Motor neuron (in vitro differentiated cells): ENCODE measurements at regions not wholly inside any gene's neighbourhood (a gene's known extent, or its start where the extent isn't known, plus 50 kb on each side); places are given as distances from the start of the nearest gene placed in this dataset.

Experiments
- ATAC-seq, 8 experiments: fragments of 200-7000 bp; cut with Tn5 transposase; replicated peaks in 6 of 8; 2 replicates each; pipeline ENCODE4 v1.8.0; 2021; ENCODE audit warnings: mild to moderate bottlenecking in 8 of 8, moderate library complexity in 8 of 8
- H3K27ac ChIP-seq, 2 donors: fragments of 250-450 bp; sonication (Bioruptor Pico); 2 replicates each; pipeline ENCODE4 v1.9.0; 2021; ENCODE audit warnings: antibody characterized with exemption in 2 of 2, mild to moderate bottlenecking in 2 of 2, moderate library complexity in 1 of 2
- H3K4me1 ChIP-seq, 2 donors: fragments of 250-450 bp; sonication (Bioruptor Pico); replicated peaks in 1 of 2; 2 replicates each; pipeline ENCODE4 v1.6.1; 2021; ENCODE audit warnings: antibody characterized with exemption in 2 of 2, mild to moderate bottlenecking in 2 of 2, moderate library complexity in 1 of 2
- H3K4me3 ChIP-seq, 5 donors: fragments of 250-450 bp; sonication (Bioruptor Pico); 2 replicates each; pipeline ENCODE4 v1.9.0; 2021; ENCODE audit warnings: antibody characterized with exemption in 5 of 5, mild to moderate bottlenecking in 5 of 5, moderate library complexity in 4 of 5
- WGBS, 10 experiments: fragments of 450-650 bp; shearing (Covaris generic); methylation state at CpG; one replicate each; pipeline ENCODE4 v1.0.0; 2022; 5-methylcytosine and 5-hydroxymethylcytosine counted together
- in situ Hi-C, 9 experiments: fragments of 400-800 bp; cut with MboI; loops; one replicate each; pipeline ENCODE4 v1.15.0; 2021; ENCODE audit warnings: low sequenced_read_pairs in 9 of 9, low pct_unique_long_range_greater_than_20kb in 2 of 9; ENCODE audit not compliant: unreplicated experiment in 9 of 9

- in situ Hi-C loops, result no loop called here
These were observed 463.1 kb downstream of the MATN1 start for GRCh38 chr1:30260318-30260717.

GRCh38 chr1:30259631-30260030 lies 463.8 kb downstream of the MATN1 start:
- H3K4me1 ChIP-seq, result peaks cover 5 to 8% of the 10 kb centered on the region in 2 donors
- WGBS, 10 experiments, result 0 to 90% (median 83%) methylated on average over 2 to 7 of the region's 9 CpGs; no CpG with 5 or more reads in 3 of the 10 experiments
- no peak for ATAC-seq
- H3K4me3 ChIP-seq, result no peak overlapping the region
- in situ Hi-C loops, result no loop called here
- no peak overlapping the region for H3K27ac ChIP-seq

More at GRCh38 chr1:30260318-30260717, 463.1 kb downstream of the MATN1 start:
- H3K27ac ChIP-seq, result no peak overlapping the region
- 0 to 100% (median 73%) methylated on average over 1 to 3 of the region's 3 CpGs; no CpG with 5 or more reads in 5 of the 10 experiments for WGBS, 10 experiments
- peaks cover 4 to 9% of the 10 kb centered on the region in 2 donors for H3K4me1 ChIP-seq
- H3K4me3 ChIP-seq, result no peak overlapping the region
- ATAC-seq, result no peak

GRCh38 chr1:30258876-30259275 lies 464.5 kb downstream of the MATN1 start:
- peaks cover 5% of the 10 kb centered on the region in 2 donors for H3K4me1 ChIP-seq
- ATAC-seq, result no peak
- in situ Hi-C loops, result no loop called here
- WGBS, 10 experiments, result 17% methylated on average over 2 of the region's 4 CpGs; no CpG with 5 or more reads in 9 of the 10 experiments
- H3K4me3 ChIP-seq, result no peak overlapping the region
- no peak overlapping the region for H3K27ac ChIP-seq

- ATAC-seq, result no peak
- peaks cover 5% of the 10 kb centered on the region in 2 donors for H3K4me1 ChIP-seq
- H3K27ac ChIP-seq, result no peak overlapping the region
- in situ Hi-C loops, result no loop called here
- H3K4me3 ChIP-seq, result no peak overlapping the region
- 45 to 100% (median 75%) methylated on average over 1 to 4 of the region's 6 CpGs; no CpG with 5 or more reads in 2 of the 10 experiments for WGBS, 10 experiments
These were observed 464.9 kb downstream of the MATN1 start for GRCh38 chr1:30258471-30258870.

GRCh38 chr1:30257742-30258380 lies 465.5 kb downstream of the MATN1 start:
- H3K4me1 ChIP-seq, result peaks cover 5% of the 10 kb centered on the region in 2 donors
- no peak overlapping the region for H3K27ac ChIP-seq
- no peak overlapping the region for H3K4me3 ChIP-seq
- WGBS, 10 experiments, result 40 to 100% (median 90%) methylated on average over 1 to 12 of the region's 14 CpGs; no CpG with 5 or more reads in 5 of the 10 experiments
- ATAC-seq, result no peak
- in situ Hi-C loops, result no loop called here

GRCh38 chr1:30257322-30257721 lies 466.1 kb downstream of the MATN1 start:
- ATAC-seq, result no peak
- H3K27ac ChIP-seq, result no peak overlapping the region
- peaks cover 5% of the 10 kb centered on the region in 2 donors for H3K4me1 ChIP-seq
- in situ Hi-C loops, result no loop called here
- no peak overlapping the region for H3K4me3 ChIP-seq
- WGBS, 10 experiments, result 0 to 88% (median 75%) methylated on average over 1 of the region's 1 CpG; no CpG with 5 or more reads in 5 of the 10 experiments

- ATAC-seq, result no peak
- WGBS, 10 experiments, result 20 to 100% (median 79%) methylated on average over 1 to 6 of the region's 6 CpGs; no CpG with 5 or more reads in 3 of the 10 experiments
- H3K4me1 ChIP-seq, result peaks cover 5% of the 10 kb centered on the region in 2 donors
- no peak overlapping the region for H3K4me3 ChIP-seq
- in situ Hi-C loops, result no loop called here
- no peak overlapping the region for H3K27ac ChIP-seq
These were observed 466.5 kb downstream of the MATN1 start for GRCh38 chr1:30256911-30257310.

GRCh38 chr1:30255111-30255724 lies 468.2 kb downstream of the MATN1 start:
- WGBS, 10 experiments, result 0 to 71% (median 55%) methylated on average over 2 to 5 of the region's 5 CpGs; no CpG with 5 or more reads in 1 of the 10 experiments
- Histone ChIP-seq H3K27ac (no peak overlapping the region), H3K4me1 (peaks cover 15 to 17% of the 10 kb centered on the region in 2 donors), H3K4me3 (no peak overlapping the region)
- in situ Hi-C loops, result no loop called here
- ATAC-seq, result peak in 3 of 8 experiments; percentile 32 to 82 (median 39)

GRCh38 chr1:30253807-30254440 lies 469.5 kb downstream of the MATN1 start:
- in situ Hi-C loops, result no loop called here
- 0 to 100% (median 71%) methylated on average over 1 to 7 of the region's 8 CpGs; no CpG with 5 or more reads in 3 of the 10 experiments for WGBS, 10 experiments
- Histone ChIP-seq H3K4me3 (no peak overlapping the region), H3K4me1 (peaks cover 17 to 21% of the 10 kb centered on the region in 2 donors), H3K27ac (no peak overlapping the region)
- no peak for ATAC-seq

GRCh38 chr1:30253361-30253760 lies 470.0 kb downstream of the MATN1 start:
- H3K27ac ChIP-seq, result no peak overlapping the region
- in situ Hi-C loops, result no loop called here
- no peak overlapping the region for H3K4me3 ChIP-seq
- WGBS, 10 experiments, result 0 to 93% (median 88%) methylated on average over 1 to 3 of the region's 3 CpGs; no CpG with 5 or more reads in 4 of the 10 experiments
- peaks cover 17 to 21% of the 10 kb centered on the region in 2 donors for H3K4me1 ChIP-seq
- ATAC-seq, result no peak

- peak in 5 of 8 experiments; percentile 32 to 63 (median 49) for ATAC-seq
- no peak overlapping the region for H3K4me3 ChIP-seq
- peaks cover 17 to 21% of the 10 kb centered on the region in 2 donors for H3K4me1 ChIP-seq
- 5 to 46% (median 28%) methylated on average over 3 to 6 of the region's 6 CpGs for WGBS, 10 experiments
- H3K27ac ChIP-seq, result no peak overlapping the region
- in situ Hi-C loops, result no loop called here
These were observed 472.2 kb downstream of the MATN1 start for GRCh38 chr1:30250984-30251850.

GRCh38 chr1:30250338-30250983 lies 472.9 kb downstream of the MATN1 start:
- Histone ChIP-seq H3K27ac (peak overlapping the region in 1 of 2 donors; percentile 14), H3K4me1 (peaks cover 15 to 18% of the 10 kb centered on the region in 2 donors), H3K4me3 (no peak overlapping the region)
- 0 to 65% (median 15%) methylated on average over 1 to 10 of the region's 10 CpGs; no CpG with 5 or more reads in 1 of the 10 experiments for WGBS, 10 experiments
- ATAC-seq, result peak in 5 of 8 experiments; percentile 33 to 51 (median 44)
- in situ Hi-C loops, result no loop called here
